Psoas muscle (tissue), 7 donors: ENCODE measurements at regions not wholly inside any gene's neighbourhood (a gene's known extent, or its start where the extent isn't known, plus 50 kb on each side); places are given as distances from the start of the nearest gene placed in this dataset.

Experiments
- ATAC-seq, 4 donors: fragments of 200-7000 bp; cut with Tn5 transposase; one replicate each; pipeline ENCODE4 v1.9.1; 2020; ENCODE audit warnings: moderate library complexity in 3 of 4, mild to moderate bottlenecking in 2 of 4
- DNase-seq, 2 donors: peaks; one replicate each; pipeline ENCODE4 v3.0.0-alpha.2; 2020
- H3K27ac ChIP-seq: fragments of 200-600 bp; one replicate; pipeline ENCODE4 v1.8.0; 2022
- H3K27me3 ChIP-seq, 3 donors: fragments of 200-600 bp in 1 of 3; one replicate each; pipeline versions ENCODE4 v1.6.1 to v1.8.0; 2013 to 2022; ENCODE audit warnings: low read length in 2 of 3, mild to moderate bottlenecking in 2 of 3, moderate library complexity in 1 of 3; ENCODE audit not compliant: insufficient read depth in 3 of 3
- H3K36me3 ChIP-seq, 2 donors: fragments of 200-600 bp in 1 of 2; one replicate each; pipeline versions ENCODE4 v1.6.1 to v1.8.0; 2013 to 2022; ENCODE audit warnings: low read depth in 1 of 2, mild to moderate bottlenecking in 1 of 2, moderate library complexity in 1 of 2; ENCODE audit not compliant: insufficient read depth in 1 of 2
- H3K4me1 ChIP-seq: fragments of 200-600 bp; one replicate; pipeline ENCODE4 v1.8.0; 2022
- H3K4me3 ChIP-seq: fragments of 200-600 bp; one replicate; pipeline ENCODE4 v1.8.0; 2022; ENCODE audit warnings: mild to moderate bottlenecking
- H3K9me3 ChIP-seq: fragments of 200-600 bp; one replicate; pipeline ENCODE4 v1.8.0; 2022
- CTCF ChIP-seq: fragments of 200-600 bp; IDR thresholded peaks from one replicate; pipeline ENCODE4 v1.8.0; 2022; ENCODE audit warnings: antibody characterized with exemption
- WGBS, 3 donors: extraction: QIAGEN DNeasy Blood & Tissue Kit; methylation state at CpG; one replicate each; pipeline versions ENCODE4 v1.1.6 to v1.1.7; 2013; 5-methylcytosine and 5-hydroxymethylcytosine counted together
- intact Hi-C, 2 donors: fragments of 100-400 bp; cut with DNase I; formaldehyde crosslinking; loops; one replicate each; pipeline versions ENCODE4 v1.11.0 to v1.14.2; 2022
- donor health status: healthy with polysubstance abuse.
- donor health status: DM: no; HTN: no; CAD: no; lungs with moderate emphysema.
- donor health status: Bipolar disorder and iron deficiency.
- donor health status: healthy.
- donor health status: DM: yes; HTN: yes; CAD: no.
- donor health status: DM: no; HTN: no; CAD: no.
- donor health status: DM: yes; HTN: yes; CAD: no.

GRCh38 chr18:37729716-37730115, 164.1 kb upstream of the CELF4 start:
- no peak overlapping the region for H3K4me3 ChIP-seq
- DNase-seq: no peak
- TF ChIP-seq CTCF: no peak
- H3K27ac ChIP-seq: no peak overlapping the region
- H3K27me3 ChIP-seq: no peaks in the 10 kb centered on the region
- no peaks in the 10 kb centered on the region for H3K4me1 ChIP-seq
- no peaks in the 10 kb centered on the region for H3K9me3 ChIP-seq
- WGBS, 3 donors: 76 to 81% (median 80%) methylated on average over 5 of the region's 5 CpGs
- ATAC-seq: no peak
- intact Hi-C loops: no loop called here
- H3K36me3 ChIP-seq: no peaks in the 10 kb centered on the region

- no peak for DNase-seq
- intact Hi-C loops: no loop called here
- no peaks in the 10 kb centered on the region for H3K36me3 ChIP-seq
- TF ChIP-seq CTCF: no peak
- WGBS, 3 donors: 76 to 87% (median 79%) methylated on average over 4 of the region's 4 CpGs
- peaks cover 0 to 2% (median 0%) of the 10 kb centered on the region in 3 donors for H3K27me3 ChIP-seq
- no peak for ATAC-seq
- no peak overlapping the region for H3K4me3 ChIP-seq
- no peak overlapping the region for H3K27ac ChIP-seq
- H3K9me3 ChIP-seq: no peaks in the 10 kb centered on the region
- no peaks in the 10 kb centered on the region for H3K4me1 ChIP-seq
Measured at GRCh38 chr18:37724206-37724605, 158.6 kb upstream of the CELF4 start.

- ATAC-seq (no peak), DNase-seq (no peak)
- Histone ChIP-seq H3K36me3 (no peaks in the 10 kb centered on the region), H3K27me3 (peaks cover 0 to 2% (median 0%) of the 10 kb centered on the region in 3 donors), H3K4me1 (no peaks in the 10 kb centered on the region), H3K9me3 (no peaks in the 10 kb centered on the region), H3K4me3 (no peak overlapping the region), H3K27ac (no peak overlapping the region)
- no peak for TF ChIP-seq CTCF
- intact Hi-C loops: no loop called here
- 79 to 80% (median 80%) methylated on average over 11 of the region's 11 CpGs for WGBS, 3 donors
Measured at GRCh38 chr18:37721544-37722522, 156.2 kb upstream of the CELF4 start.

- intact Hi-C loops: no loop called here
- H3K27ac ChIP-seq: no peak overlapping the region
- 71 to 73% (median 72%) methylated on average over 4 of the region's 4 CpGs for WGBS, 3 donors
Measured at GRCh38 chr18:37720663-37721062, 155.1 kb upstream of the CELF4 start.

More at GRCh38 chr18:37720663-37721062, 155.1 kb upstream of the CELF4 start:
- Histone ChIP-seq H3K4me1 (no peaks in the 10 kb centered on the region), H3K36me3 (no peaks in the 10 kb centered on the region), H3K9me3 (no peaks in the 10 kb centered on the region), H3K4me3 (no peak overlapping the region), H3K27me3 (peaks cover 0 to 2% (median 0%) of the 10 kb centered on the region in 3 donors)
- DNase-seq: no peak
- no peak for TF ChIP-seq CTCF
- ATAC-seq: no peak
